ENCODE measurements at regions not wholly inside any gene's neighbourhood (a gene's known extent, or its start where the extent isn't known, plus 50 kb on each side); places are given as distances from the start of the nearest gene placed in this dataset.

DNA sequence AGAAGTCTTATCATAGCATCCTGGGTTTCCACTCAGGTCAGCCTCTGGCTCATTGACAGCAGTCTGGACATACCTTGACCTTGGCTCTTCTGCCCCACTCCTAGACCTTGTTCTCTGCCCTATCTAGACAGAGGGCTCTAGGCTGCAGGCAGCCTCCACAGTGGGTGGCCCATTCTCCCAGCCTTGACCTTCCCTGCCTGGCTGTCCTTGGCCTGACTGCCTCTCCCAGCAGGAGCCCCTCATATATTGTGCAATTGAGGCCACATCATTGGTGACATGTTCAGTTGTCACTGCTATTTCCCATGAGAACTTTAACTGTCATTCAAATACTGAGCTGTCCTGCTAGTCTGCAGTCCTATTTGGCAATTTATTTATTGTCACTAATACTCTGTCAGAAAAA lies 503.4 kb downstream of the PLXNA4 start:
- no peak overlapping the region for H3K9ac ChIP-seq (ENCODE audit: low read length)
- H3K27me3 Mint-ChIP-seq: peaks cover 13% of the 10 kb centered on the region
- H3K4me3 ChIP-seq (ENCODE audit: control extremely low read depth in 1 of 5, extremely low read depth in 1 of 5, insufficient read depth in 1 of 5, low read depth in 2 of 5, low read length in 4 of 5): no peak overlapping the region
- no peak overlapping the region for H2AFZ ChIP-seq (ENCODE audit: insufficient read depth, low read depth, low read length, poor library complexity, severe bottlenecking)
- no peaks in the 10 kb centered on the region for H4K20me1 ChIP-seq (ENCODE audit: control insufficient read depth, insufficient read depth, low read length, poor library complexity, severe bottlenecking)
- no peaks in the 10 kb centered on the region for H3K4me1 ChIP-seq (ENCODE audit: control insufficient read depth in 2 of 2, insufficient read depth in 2 of 2, low read length in 2 of 2)
- no peaks in the 10 kb centered on the region for H3K27me3 ChIP-seq (replicated peaks in 1 of 4; ENCODE audit: control extremely low read depth in 1 of 4, control insufficient read depth in 3 of 4, insufficient read depth in 4 of 4, low read length in 3 of 4)
- H3K27ac ChIP-seq (ENCODE audit: low read length in 2 of 2): no peak overlapping the region
- no peak overlapping the region for H3K4me2 ChIP-seq (replicated peaks; ENCODE audit: low read depth, low read length, poor library complexity, severe bottlenecking)
- CTCF ChIA-PET: no interaction called here
- intact Hi-C loops (cut with micrococcal nuclease): no loop called here
- H3K9me3 Mint-ChIP-seq (ENCODE audit: insufficient read depth): no peaks in the 10 kb centered on the region
- no peak overlapping the region for H3K4me3 Mint-ChIP-seq
- TF ChIP-seq EZH2 (IDR thresholded peaks at IDR 0.05; ENCODE audit: borderline replicate concordance, insufficient read depth, low read depth, low read length, poor library complexity, severe bottlenecking): no peak
- H3K9me3 ChIP-seq (ENCODE audit: control extremely low read depth in 1 of 3, control insufficient read depth in 2 of 3, insufficient read depth in 1 of 3, low read length in 2 of 3): no peaks in the 10 kb centered on the region
- H3K27ac Mint-ChIP-seq: no peak overlapping the region
- no peak for ATAC-seq (ENCODE audit: low read depth)
- H3K36me3 ChIP-seq (replicated peaks in 1 of 2; ENCODE audit: control extremely low read depth in 1 of 2, control insufficient read depth in 1 of 2, extremely low read depth in 1 of 2, insufficient read depth in 2 of 2, low read length in 1 of 2): no peaks in the 10 kb centered on the region
- H3K4me1 Mint-ChIP-seq: no peaks in the 10 kb centered on the region
- POLR2A ChIA-PET: no interaction called here
- DNase-seq: no peak
- no peaks in the 10 kb centered on the region for H3K79me2 ChIP-seq (ENCODE audit: control insufficient read depth, insufficient read depth, low read length)

GRCh38 chr7:132072165-132072564 lies 504.1 kb downstream of the PLXNA4 start:
- H3K4me3 ChIP-seq (ENCODE audit: control extremely low read depth in 1 of 5, extremely low read depth in 1 of 5, insufficient read depth in 1 of 5, low read depth in 2 of 5, low read length in 4 of 5): no peak overlapping the region
- no peaks in the 10 kb centered on the region for H3K27me3 ChIP-seq (replicated peaks in 1 of 4; ENCODE audit: control extremely low read depth in 1 of 4, control insufficient read depth in 3 of 4, insufficient read depth in 4 of 4, low read length in 3 of 4)
- no peaks in the 10 kb centered on the region for H4K20me1 ChIP-seq (ENCODE audit: control insufficient read depth, insufficient read depth, low read length, poor library complexity, severe bottlenecking)
- H2AFZ ChIP-seq (ENCODE audit: insufficient read depth, low read depth, low read length, poor library complexity, severe bottlenecking): no peak overlapping the region
- CTCF ChIA-PET: no interaction called here
- 93% methylated on average over 3 of the region's 4 CpGs for WGBS (ENCODE audit: insufficient coverage)
- Mint-ChIP-seq H3K27me3 (peaks cover 10% of the 10 kb centered on the region), H3K27ac (no peak overlapping the region), H3K9me3 (ENCODE audit: insufficient read depth) (no peaks in the 10 kb centered on the region), H3K4me1 (no peaks in the 10 kb centered on the region), H3K4me3 (no peak overlapping the region)
- no peak for ATAC-seq (ENCODE audit: low read depth)
- H3K36me3 ChIP-seq (replicated peaks in 1 of 2; ENCODE audit: control extremely low read depth in 1 of 2, control insufficient read depth in 1 of 2, extremely low read depth in 1 of 2, insufficient read depth in 2 of 2, low read length in 1 of 2): no peaks in the 10 kb centered on the region
- H3K9me3 ChIP-seq (ENCODE audit: control extremely low read depth in 1 of 3, control insufficient read depth in 2 of 3, insufficient read depth in 1 of 3, low read length in 2 of 3): no peaks in the 10 kb centered on the region
- H3K9ac ChIP-seq (ENCODE audit: low read length): no peak overlapping the region
- H3K79me2 ChIP-seq (ENCODE audit: control insufficient read depth, insufficient read depth, low read length): no peaks in the 10 kb centered on the region
- no peaks in the 10 kb centered on the region for H3K4me1 ChIP-seq (ENCODE audit: control insufficient read depth in 2 of 2, insufficient read depth in 2 of 2, low read length in 2 of 2)
- intact Hi-C loops (cut with micrococcal nuclease): no loop called here
- no peak for TF ChIP-seq CTCF (IDR thresholded peaks at IDR 0.05)
- H3K4me2 ChIP-seq (replicated peaks; ENCODE audit: low read depth, low read length, poor library complexity, severe bottlenecking): no peak overlapping the region
- H3K27ac ChIP-seq (ENCODE audit: low read length in 2 of 2): no peak overlapping the region
- DNase-seq: no peak
- POLR2A ChIA-PET: no interaction called here
